ENCODE measurements at regions not wholly inside any gene's neighbourhood (a gene's known extent, or its start where the extent isn't known, plus 50 kb on each side); places are given as distances from the start of the nearest gene placed in this dataset.

GRCh38 chr4:114487101-114487500 lies 111.5 kb upstream of the UGT8 start:
- Histone ChIP-seq H3K4me3 (no peak overlapping the region), H3K36me3 (no peaks in the 10 kb centered on the region), H3K9me3 (no peaks in the 10 kb centered on the region), H3K27ac (no peak overlapping the region), H3K27me3 (no peaks in the 10 kb centered on the region), H3K4me1 (no peaks in the 10 kb centered on the region)
- DNase-seq, result no peak
- TF ChIP-seq POLR2A (IDR thresholded peaks at IDR 0.05), result no peak
- no peak for TF ChIP-seq CTCF (IDR thresholded peaks at IDR 0.05)

GRCh38 chr4:114488301-114488982 lies 110.2 kb upstream of the UGT8 start:
- Histone ChIP-seq H3K36me3 (no peaks in the 10 kb centered on the region), H3K4me3 (no peak overlapping the region), H3K9me3 (no peaks in the 10 kb centered on the region), H3K4me1 (no peaks in the 10 kb centered on the region), H3K27ac (no peak overlapping the region), H3K27me3 (no peaks in the 10 kb centered on the region)
- TF ChIP-seq POLR2A (IDR thresholded peaks at IDR 0.05), result no peak
- TF ChIP-seq CTCF (IDR thresholded peaks at IDR 0.05), result no peak
- DNase-seq, result no peak

- Histone ChIP-seq H3K9me3 (no peaks in the 10 kb centered on the region), H3K27me3 (no peaks in the 10 kb centered on the region), H3K4me1 (no peaks in the 10 kb centered on the region), H3K27ac (no peak overlapping the region), H3K36me3 (no peaks in the 10 kb centered on the region), H3K4me3 (no peak overlapping the region)
- no peak for DNase-seq
- no peak for TF ChIP-seq POLR2A (IDR thresholded peaks at IDR 0.05)
- TF ChIP-seq CTCF (IDR thresholded peaks at IDR 0.05), result no peak
Measured at GRCh38 chr4:114494246-114494803, 104.3 kb upstream of the UGT8 start.

- no peaks in the 10 kb centered on the region for H3K36me3 ChIP-seq
- H3K4me3 ChIP-seq, result no peak overlapping the region
- H3K27me3 ChIP-seq, result no peaks in the 10 kb centered on the region
- H3K27ac ChIP-seq, result no peak overlapping the region
- TF ChIP-seq POLR2A (IDR thresholded peaks at IDR 0.05), result no peak
- no peak for TF ChIP-seq CTCF (IDR thresholded peaks at IDR 0.05)
- no peaks in the 10 kb centered on the region for H3K9me3 ChIP-seq
- no peak for DNase-seq
- H3K4me1 ChIP-seq, result no peaks in the 10 kb centered on the region
Measured at GRCh38 chr4:114495471-114495928, 103.1 kb upstream of the UGT8 start.

- TF ChIP-seq POLR2A (IDR thresholded peaks at IDR 0.05) (no peak), CTCF (IDR thresholded peaks at IDR 0.05) (no peak)
- H3K36me3 ChIP-seq, result no peaks in the 10 kb centered on the region
- H3K27ac ChIP-seq, result no peak overlapping the region
- H3K4me3 ChIP-seq, result no peak overlapping the region
- no peak for DNase-seq
- H3K9me3 ChIP-seq, result no peaks in the 10 kb centered on the region
- H3K4me1 ChIP-seq, result no peaks in the 10 kb centered on the region
- H3K27me3 ChIP-seq, result no peaks in the 10 kb centered on the region
Measured at GRCh38 chr4:114497116-114497515, 101.5 kb upstream of the UGT8 start.
